ENCODE measurements at regions not wholly inside any gene's neighbourhood (a gene's known extent, or its start where the extent isn't known, plus 50 kb on each side); places are given as distances from the start of the nearest gene placed in this dataset.
A peak's percentile ranks its signal among the peaks of the same experiment; 100 is the strongest.

DNA sequence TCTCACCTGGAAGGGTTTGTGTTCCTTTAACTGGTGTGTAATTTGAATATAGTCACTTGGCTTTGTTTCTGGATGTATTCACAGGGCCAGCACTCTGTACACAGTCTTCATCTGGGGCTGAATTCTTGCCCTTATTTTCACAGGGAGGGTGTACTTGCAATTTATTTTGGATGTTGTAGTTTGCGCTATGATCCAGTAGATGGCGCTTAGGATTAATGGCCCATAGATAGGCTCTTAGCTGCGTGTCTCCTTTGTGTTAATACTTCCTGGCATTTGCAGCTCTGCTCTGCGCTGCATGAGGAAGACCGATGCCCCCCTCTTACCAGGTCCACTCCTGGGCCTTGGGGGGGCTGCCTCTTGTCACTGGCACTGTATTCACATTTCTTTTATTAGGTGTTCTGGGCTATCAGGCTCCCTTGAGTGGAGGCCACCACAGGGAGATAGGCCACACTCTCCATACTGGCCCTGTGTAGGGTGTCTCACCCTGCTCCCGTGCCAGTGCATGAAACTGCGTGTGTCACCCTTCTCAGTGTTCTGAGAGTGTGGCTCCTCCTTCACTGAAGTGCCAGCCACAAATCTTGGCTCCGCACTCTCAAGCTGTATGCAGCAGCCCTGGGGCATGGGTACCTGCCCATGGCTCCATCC is 562.2 kb downstream of the ZIC3 start:
- Mint-ChIP-seq H3K4me1 (peaks cover 13% of the 10 kb centered on the region), H3K4me3 (no peak overlapping the region), H3K27ac (no peak overlapping the region), H3K27me3 (ENCODE audit: low read depth) (peaks cover 2% of the 10 kb centered on the region; the same call in 1 of the 2 replicates), H3K9me3 (no peaks in the 10 kb centered on the region), H3K36me3 (no peaks in the 10 kb centered on the region)
- TF ChIP-seq, protein P1, sequence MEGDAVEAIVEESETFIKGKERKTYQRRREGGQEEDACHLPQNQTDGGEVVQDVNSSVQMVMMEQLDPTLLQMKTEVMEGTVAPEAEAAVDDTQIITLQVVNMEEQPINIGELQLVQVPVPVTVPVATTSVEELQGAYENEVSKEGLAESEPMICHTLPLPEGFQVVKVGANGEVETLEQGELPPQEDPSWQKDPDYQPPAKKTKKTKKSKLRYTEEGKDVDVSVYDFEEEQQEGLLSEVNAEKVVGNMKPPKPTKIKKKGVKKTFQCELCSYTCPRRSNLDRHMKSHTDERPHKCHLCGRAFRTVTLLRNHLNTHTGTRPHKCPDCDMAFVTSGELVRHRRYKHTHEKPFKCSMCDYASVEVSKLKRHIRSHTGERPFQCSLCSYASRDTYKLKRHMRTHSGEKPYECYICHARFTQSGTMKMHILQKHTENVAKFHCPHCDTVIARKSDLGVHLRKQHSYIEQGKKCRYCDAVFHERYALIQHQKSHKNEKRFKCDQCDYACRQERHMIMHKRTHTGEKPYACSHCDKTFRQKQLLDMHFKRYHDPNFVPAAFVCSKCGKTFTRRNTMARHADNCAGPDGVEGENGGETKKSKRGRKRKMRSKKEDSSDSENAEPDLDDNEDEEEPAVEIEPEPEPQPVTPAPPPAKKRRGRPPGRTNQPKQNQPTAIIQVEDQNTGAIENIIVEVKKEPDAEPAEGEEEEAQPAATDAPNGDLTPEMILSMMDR (IDR thresholded peaks at IDR 0.05) = peak; percentile 41; the same call in 1 of the 2 replicates
- TF ChIP-seq NFYB (CRISPR knock-in tag; conservative IDR thresholded peaks at IDR 0.05; ENCODE audit: low read depth) = no peak
- DNase-seq (ENCODE audit: low spot score) = no peak
- peak; percentile 91 for ATAC-seq
- POLR2A ChIA-PET = no interaction called here
- CTCF ChIA-PET = interaction anchor here (0.5 to 1.9 kb wide), 10 partner anchors 11 to 962 kb away, joined by 3 to 7 read pairs (median 4); no protein-coding TSS in a partner anchor

DNA sequence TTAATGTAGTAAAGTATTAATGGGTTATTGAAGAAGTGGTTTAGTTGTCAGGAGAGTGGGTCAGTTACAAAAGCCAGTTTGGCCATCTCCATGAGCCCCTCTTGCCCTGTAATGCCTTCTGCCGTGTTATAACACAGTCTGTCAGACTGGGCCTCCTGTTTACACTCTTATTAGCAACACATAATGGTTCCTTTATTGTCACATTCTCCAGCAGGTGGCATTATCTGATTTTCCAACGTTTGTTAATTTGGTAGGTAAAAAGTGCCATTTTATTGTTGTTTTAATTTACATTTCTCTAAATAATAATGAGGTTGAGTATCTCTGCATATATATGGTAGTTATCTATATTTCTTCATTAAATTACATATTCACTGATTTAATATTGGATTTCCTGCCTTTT is 560.8 kb downstream of the FGF13 start:
- no peak for DNase-seq (ENCODE audit: low spot score)
- Mint-ChIP-seq H3K36me3 (no peaks in the 10 kb centered on the region), H3K4me1 (peaks cover 9% of the 10 kb centered on the region), H3K27ac (no peak overlapping the region), H3K4me3 (no peak overlapping the region), H3K9me3 (no peaks in the 10 kb centered on the region), H3K27me3 (ENCODE audit: low read depth) (no peaks in the 10 kb centered on the region)
- ChIA-PET CTCF (no interaction called here), POLR2A (no interaction called here)
- no peak for ATAC-seq
- TF ChIP-seq, protein P2, sequence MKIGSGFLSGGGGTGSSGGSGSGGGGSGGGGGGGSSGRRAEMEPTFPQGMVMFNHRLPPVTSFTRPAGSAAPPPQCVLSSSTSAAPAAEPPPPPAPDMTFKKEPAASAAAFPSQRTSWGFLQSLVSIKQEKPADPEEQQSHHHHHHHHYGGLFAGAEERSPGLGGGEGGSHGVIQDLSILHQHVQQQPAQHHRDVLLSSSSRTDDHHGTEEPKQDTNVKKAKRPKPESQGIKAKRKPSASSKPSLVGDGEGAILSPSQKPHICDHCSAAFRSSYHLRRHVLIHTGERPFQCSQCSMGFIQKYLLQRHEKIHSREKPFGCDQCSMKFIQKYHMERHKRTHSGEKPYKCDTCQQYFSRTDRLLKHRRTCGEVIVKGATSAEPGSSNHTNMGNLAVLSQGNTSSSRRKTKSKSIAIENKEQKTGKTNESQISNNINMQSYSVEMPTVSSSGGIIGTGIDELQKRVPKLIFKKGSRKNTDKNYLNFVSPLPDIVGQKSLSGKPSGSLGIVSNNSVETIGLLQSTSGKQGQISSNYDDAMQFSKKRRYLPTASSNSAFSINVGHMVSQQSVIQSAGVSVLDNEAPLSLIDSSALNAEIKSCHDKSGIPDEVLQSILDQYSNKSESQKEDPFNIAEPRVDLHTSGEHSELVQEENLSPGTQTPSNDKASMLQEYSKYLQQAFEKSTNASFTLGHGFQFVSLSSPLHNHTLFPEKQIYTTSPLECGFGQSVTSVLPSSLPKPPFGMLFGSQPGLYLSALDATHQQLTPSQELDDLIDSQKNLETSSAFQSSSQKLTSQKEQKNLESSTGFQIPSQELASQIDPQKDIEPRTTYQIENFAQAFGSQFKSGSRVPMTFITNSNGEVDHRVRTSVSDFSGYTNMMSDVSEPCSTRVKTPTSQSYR (CRISPR knock-in tag; IDR thresholded peaks at IDR 0.05) = no peak
- TF ChIP-seq TCF7 (CRISPR knock-in tag; IDR thresholded peaks at IDR 0.05; ENCODE audit: low read depth) = no peak
- TF ChIP-seq, protein P3, sequence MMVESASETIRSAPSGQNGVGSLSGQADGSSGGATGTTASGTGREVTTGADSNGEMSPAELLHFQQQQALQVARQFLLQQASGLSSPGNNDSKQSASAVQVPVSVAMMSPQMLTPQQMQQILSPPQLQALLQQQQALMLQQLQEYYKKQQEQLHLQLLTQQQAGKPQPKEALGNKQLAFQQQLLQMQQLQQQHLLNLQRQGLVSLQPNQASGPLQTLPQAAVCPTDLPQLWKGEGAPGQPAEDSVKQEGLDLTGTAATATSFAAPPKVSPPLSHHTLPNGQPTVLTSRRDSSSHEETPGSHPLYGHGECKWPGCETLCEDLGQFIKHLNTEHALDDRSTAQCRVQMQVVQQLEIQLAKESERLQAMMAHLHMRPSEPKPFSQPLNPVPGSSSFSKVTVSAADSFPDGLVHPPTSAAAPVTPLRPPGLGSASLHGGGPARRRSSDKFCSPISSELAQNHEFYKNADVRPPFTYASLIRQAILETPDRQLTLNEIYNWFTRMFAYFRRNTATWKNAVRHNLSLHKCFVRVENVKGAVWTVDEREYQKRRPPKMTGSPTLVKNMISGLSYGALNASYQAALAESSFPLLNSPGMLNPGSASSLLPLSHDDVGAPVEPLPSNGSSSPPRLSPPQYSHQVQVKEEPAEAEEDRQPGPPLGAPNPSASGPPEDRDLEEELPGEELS (CRISPR knock-in tag; IDR thresholded peaks at IDR 0.05) = no peak
- no peak for TF ChIP-seq CBFB (CRISPR knock-in tag; IDR thresholded peaks at IDR 0.05; ENCODE audit: low read depth)
- TF ChIP-seq NR1H2 (CRISPR knock-in tag; IDR thresholded peaks at IDR 0.05) = no peak
- TF ChIP-seq TP53 (CRISPR knock-in tag; IDR thresholded peaks at IDR 0.05) = no peak
- TF ChIP-seq, protein P4, sequence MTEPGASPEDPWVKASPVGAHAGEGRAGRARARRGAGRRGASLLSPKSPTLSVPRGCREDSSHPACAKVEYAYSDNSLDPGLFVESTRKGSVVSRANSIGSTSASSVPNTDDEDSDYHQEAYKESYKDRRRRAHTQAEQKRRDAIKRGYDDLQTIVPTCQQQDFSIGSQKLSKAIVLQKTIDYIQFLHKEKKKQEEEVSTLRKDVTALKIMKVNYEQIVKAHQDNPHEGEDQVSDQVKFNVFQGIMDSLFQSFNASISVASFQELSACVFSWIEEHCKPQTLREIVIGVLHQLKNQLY (CRISPR knock-in tag; IDR thresholded peaks at IDR 0.05) = no peak
- TF ChIP-seq MXD4 (CRISPR knock-in tag; IDR thresholded peaks at IDR 0.05; ENCODE audit: borderline replicate concordance) = no peak
- TF ChIP-seq IRF2 (CRISPR knock-in tag; IDR thresholded peaks at IDR 0.05; ENCODE audit: borderline replicate concordance, low read depth) = no peak
- TF ChIP-seq, protein P5, sequence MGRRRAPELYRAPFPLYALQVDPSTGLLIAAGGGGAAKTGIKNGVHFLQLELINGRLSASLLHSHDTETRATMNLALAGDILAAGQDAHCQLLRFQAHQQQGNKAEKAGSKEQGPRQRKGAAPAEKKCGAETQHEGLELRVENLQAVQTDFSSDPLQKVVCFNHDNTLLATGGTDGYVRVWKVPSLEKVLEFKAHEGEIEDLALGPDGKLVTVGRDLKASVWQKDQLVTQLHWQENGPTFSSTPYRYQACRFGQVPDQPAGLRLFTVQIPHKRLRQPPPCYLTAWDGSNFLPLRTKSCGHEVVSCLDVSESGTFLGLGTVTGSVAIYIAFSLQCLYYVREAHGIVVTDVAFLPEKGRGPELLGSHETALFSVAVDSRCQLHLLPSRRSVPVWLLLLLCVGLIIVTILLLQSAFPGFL (CRISPR knock-in tag; IDR thresholded peaks at IDR 0.05; ENCODE audit: borderline replicate concordance) = no peak
- no peak for TF ChIP-seq SP1 (CRISPR knock-in tag; conservative IDR thresholded peaks at IDR 0.05)
- TF ChIP-seq ZNF423 (CRISPR knock-in tag; IDR thresholded peaks at IDR 0.05) = no peak
- TF ChIP-seq, protein P6, sequence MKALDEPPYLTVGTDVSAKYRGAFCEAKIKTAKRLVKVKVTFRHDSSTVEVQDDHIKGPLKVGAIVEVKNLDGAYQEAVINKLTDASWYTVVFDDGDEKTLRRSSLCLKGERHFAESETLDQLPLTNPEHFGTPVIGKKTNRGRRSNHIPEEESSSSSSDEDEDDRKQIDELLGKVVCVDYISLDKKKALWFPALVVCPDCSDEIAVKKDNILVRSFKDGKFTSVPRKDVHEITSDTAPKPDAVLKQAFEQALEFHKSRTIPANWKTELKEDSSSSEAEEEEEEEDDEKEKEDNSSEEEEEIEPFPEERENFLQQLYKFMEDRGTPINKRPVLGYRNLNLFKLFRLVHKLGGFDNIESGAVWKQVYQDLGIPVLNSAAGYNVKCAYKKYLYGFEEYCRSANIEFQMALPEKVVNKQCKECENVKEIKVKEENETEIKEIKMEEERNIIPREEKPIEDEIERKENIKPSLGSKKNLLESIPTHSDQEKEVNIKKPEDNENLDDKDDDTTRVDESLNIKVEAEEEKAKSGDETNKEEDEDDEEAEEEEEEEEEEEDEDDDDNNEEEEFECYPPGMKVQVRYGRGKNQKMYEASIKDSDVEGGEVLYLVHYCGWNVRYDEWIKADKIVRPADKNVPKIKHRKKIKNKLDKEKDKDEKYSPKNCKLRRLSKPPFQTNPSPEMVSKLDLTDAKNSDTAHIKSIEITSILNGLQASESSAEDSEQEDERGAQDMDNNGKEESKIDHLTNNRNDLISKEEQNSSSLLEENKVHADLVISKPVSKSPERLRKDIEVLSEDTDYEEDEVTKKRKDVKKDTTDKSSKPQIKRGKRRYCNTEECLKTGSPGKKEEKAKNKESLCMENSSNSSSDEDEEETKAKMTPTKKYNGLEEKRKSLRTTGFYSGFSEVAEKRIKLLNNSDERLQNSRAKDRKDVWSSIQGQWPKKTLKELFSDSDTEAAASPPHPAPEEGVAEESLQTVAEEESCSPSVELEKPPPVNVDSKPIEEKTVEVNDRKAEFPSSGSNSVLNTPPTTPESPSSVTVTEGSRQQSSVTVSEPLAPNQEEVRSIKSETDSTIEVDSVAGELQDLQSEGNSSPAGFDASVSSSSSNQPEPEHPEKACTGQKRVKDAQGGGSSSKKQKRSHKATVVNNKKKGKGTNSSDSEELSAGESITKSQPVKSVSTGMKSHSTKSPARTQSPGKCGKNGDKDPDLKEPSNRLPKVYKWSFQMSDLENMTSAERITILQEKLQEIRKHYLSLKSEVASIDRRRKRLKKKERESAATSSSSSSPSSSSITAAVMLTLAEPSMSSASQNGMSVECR (CRISPR knock-in tag; IDR thresholded peaks at IDR 0.05; ENCODE audit: borderline replicate concordance) = no peak
- TF ChIP-seq, protein P7, sequence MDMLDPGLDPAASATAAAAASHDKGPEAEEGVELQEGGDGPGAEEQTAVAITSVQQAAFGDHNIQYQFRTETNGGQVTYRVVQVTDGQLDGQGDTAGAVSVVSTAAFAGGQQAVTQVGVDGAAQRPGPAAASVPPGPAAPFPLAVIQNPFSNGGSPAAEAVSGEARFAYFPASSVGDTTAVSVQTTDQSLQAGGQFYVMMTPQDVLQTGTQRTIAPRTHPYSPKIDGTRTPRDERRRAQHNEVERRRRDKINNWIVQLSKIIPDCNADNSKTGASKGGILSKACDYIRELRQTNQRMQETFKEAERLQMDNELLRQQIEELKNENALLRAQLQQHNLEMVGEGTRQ (CRISPR knock-in tag; IDR thresholded peaks at IDR 0.05) = no peak
- TF ChIP-seq, protein P8, sequence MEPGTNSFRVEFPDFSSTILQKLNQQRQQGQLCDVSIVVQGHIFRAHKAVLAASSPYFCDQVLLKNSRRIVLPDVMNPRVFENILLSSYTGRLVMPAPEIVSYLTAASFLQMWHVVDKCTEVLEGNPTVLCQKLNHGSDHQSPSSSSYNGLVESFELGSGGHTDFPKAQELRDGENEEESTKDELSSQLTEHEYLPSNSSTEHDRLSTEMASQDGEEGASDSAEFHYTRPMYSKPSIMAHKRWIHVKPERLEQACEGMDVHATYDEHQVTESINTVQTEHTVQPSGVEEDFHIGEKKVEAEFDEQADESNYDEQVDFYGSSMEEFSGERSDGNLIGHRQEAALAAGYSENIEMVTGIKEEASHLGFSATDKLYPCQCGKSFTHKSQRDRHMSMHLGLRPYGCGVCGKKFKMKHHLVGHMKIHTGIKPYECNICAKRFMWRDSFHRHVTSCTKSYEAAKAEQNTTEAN (CRISPR knock-in tag; IDR thresholded peaks at IDR 0.05) = no peak
